ENCODE measurements at regions not wholly inside any gene's neighbourhood (a gene's known extent, or its start where the extent isn't known, plus 50 kb on each side); places are given as distances from the start of the nearest gene placed in this dataset.

GRCh38 chr10:35888400-35888799 is 246.3 kb upstream of the FZD8 start:
- TF ChIP-seq, protein P1, sequence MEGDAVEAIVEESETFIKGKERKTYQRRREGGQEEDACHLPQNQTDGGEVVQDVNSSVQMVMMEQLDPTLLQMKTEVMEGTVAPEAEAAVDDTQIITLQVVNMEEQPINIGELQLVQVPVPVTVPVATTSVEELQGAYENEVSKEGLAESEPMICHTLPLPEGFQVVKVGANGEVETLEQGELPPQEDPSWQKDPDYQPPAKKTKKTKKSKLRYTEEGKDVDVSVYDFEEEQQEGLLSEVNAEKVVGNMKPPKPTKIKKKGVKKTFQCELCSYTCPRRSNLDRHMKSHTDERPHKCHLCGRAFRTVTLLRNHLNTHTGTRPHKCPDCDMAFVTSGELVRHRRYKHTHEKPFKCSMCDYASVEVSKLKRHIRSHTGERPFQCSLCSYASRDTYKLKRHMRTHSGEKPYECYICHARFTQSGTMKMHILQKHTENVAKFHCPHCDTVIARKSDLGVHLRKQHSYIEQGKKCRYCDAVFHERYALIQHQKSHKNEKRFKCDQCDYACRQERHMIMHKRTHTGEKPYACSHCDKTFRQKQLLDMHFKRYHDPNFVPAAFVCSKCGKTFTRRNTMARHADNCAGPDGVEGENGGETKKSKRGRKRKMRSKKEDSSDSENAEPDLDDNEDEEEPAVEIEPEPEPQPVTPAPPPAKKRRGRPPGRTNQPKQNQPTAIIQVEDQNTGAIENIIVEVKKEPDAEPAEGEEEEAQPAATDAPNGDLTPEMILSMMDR (conservative IDR thresholded peaks at IDR 0.05; ENCODE audit: low read depth, low read length): no peak
- TF ChIP-seq EZH2 (IDR thresholded peaks at IDR 0.05; ENCODE audit: borderline replicate concordance, low read depth, low read length, poor library complexity, severe bottlenecking): no peak

Measured in A673 (cell line).